Upper lobe of right lung (tissue), 1 donor: ENCODE measurements at regions not wholly inside any gene's neighbourhood (a gene's known extent, or its start where the extent isn't known, plus 50 kb on each side); places are given as distances from the start of the nearest gene placed in this dataset.

Experiments used
- ATAC-seq: fragments of 200-7000 bp; cut with Tn5 transposase; one replicate; pipeline ENCODE4 v1.9.1; 2020; ENCODE audit warnings: mild to moderate bottlenecking, moderate library complexity
- DNase-seq: peaks from one replicate; pipeline ENCODE4 v3.0.0-alpha.2; 2020
- H3K27ac ChIP-seq: fragments of 200-600 bp; one replicate; pipeline ENCODE4 v1.8.0; 2022
- H3K27me3 ChIP-seq: fragments of 200-600 bp; one replicate; pipeline ENCODE4 v1.8.0; 2022; ENCODE audit warnings: mild to moderate bottlenecking
- H3K36me3 ChIP-seq: fragments of 200-600 bp; one replicate; pipeline ENCODE4 v1.8.0; 2022
- H3K4me1 ChIP-seq: fragments of 200-600 bp; one replicate; pipeline ENCODE4 v1.8.0; 2022
- H3K4me3 ChIP-seq: fragments of 200-600 bp; one replicate; pipeline ENCODE4 v1.8.0; 2022; ENCODE audit warnings: mild to moderate bottlenecking
- H3K9me3 ChIP-seq: fragments of 200-600 bp; one replicate; pipeline ENCODE4 v1.8.0; 2022
- intact Hi-C: fragments of 100-400 bp; cut with DNase I; formaldehyde crosslinking; loops from one replicate; pipeline ENCODE4 v1.11.0; 2022
- TF ChIP-seq, protein P1 (sequence below): fragments of 200-600 bp; IDR thresholded peaks from one replicate; pipeline ENCODE4 v1.8.0; 2022; ENCODE audit warnings: antibody characterized with exemption
- donor health status: DM: no; HTN: yes; CAD: no; lungs with severe emphysema.

DNA sequence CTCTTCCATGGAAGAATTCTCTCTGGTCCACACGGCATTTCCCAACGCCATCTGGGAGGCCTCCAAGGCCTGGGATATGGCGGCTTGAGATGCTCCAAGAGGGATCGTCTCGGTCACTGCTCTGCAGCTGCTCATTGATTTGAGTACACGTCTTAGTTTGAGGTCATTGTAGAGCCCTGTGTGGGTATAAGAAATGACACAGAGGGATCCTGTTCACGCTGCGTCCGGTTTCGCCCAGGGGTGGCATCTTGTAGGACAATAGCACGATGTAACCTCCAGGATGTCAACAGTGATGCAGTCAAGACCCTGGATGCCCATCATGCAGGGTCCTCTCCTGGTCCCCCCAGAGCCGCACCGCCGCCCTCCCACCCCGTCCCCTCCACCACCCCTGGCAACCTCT, 564.6 kb downstream of the BRD1 start:
- ATAC-seq = no peak
- TF ChIP-seq, protein P1, sequence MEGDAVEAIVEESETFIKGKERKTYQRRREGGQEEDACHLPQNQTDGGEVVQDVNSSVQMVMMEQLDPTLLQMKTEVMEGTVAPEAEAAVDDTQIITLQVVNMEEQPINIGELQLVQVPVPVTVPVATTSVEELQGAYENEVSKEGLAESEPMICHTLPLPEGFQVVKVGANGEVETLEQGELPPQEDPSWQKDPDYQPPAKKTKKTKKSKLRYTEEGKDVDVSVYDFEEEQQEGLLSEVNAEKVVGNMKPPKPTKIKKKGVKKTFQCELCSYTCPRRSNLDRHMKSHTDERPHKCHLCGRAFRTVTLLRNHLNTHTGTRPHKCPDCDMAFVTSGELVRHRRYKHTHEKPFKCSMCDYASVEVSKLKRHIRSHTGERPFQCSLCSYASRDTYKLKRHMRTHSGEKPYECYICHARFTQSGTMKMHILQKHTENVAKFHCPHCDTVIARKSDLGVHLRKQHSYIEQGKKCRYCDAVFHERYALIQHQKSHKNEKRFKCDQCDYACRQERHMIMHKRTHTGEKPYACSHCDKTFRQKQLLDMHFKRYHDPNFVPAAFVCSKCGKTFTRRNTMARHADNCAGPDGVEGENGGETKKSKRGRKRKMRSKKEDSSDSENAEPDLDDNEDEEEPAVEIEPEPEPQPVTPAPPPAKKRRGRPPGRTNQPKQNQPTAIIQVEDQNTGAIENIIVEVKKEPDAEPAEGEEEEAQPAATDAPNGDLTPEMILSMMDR = no peak
- H3K36me3 ChIP-seq = no peaks in the 10 kb centered on the region
- no peak overlapping the region for H3K27ac ChIP-seq
- H3K27me3 ChIP-seq = peaks cover 14% of the 10 kb centered on the region
- intact Hi-C loops = no loop called here
- H3K9me3 ChIP-seq = no peaks in the 10 kb centered on the region
- H3K4me3 ChIP-seq = no peak overlapping the region
- H3K4me1 ChIP-seq = no peaks in the 10 kb centered on the region
- DNase-seq = no peak

DNA sequence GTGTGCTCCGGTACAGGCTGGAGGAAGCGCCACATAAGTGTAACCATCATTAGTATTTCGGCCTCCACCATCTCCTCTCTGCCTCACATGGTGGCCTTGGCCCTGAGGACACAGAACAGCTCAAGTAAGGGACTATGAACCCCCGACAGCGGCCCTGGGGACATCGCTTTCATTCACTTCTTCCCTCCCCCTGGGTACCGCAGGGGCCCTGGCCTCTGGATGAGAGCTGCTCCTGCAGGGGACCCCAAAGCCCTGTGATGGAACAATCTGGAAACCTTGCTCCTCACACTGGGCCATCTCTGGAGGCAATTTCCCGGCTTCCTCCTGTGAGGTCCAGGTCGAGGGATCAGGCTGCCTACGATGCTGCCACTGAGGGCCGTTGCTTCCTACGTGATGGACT, 565.5 kb downstream of the BRD1 start:
- peak; percentile 35 for DNase-seq
- intact Hi-C loops = no loop called here
- no peak overlapping the region for H3K4me3 ChIP-seq
- no peaks in the 10 kb centered on the region for H3K4me1 ChIP-seq
- H3K9me3 ChIP-seq = no peaks in the 10 kb centered on the region
- no peak overlapping the region for H3K27ac ChIP-seq
- no peaks in the 10 kb centered on the region for H3K36me3 ChIP-seq
- no peak for ATAC-seq
- H3K27me3 ChIP-seq = peaks cover 9% of the 10 kb centered on the region
- TF ChIP-seq, protein P1 = no peak

DNA sequence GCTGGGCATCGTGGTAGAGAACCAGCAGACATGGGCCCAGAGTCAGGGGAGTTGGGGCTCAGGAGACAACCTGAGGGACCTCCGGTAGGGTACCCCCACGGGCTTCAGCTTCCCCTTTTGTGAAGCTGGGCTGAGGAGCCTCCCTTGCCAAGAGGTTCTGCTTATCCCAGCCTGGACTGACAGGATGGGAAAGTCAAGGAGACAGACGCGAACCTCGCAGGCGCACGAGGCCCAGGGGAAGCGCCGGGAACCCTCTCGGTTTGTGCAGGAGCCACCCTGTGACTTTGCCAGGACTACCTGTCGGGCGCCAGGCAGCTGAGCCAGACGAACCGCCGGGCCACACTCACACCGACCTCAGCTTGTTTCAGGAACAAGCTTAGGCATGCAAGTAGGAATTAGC, 566.1 kb downstream of the BRD1 start:
- peaks cover 3% of the 10 kb centered on the region for H3K27me3 ChIP-seq
- H3K4me3 ChIP-seq = no peak overlapping the region
- ATAC-seq (no peak), DNase-seq (peak; percentile 43)
- intact Hi-C loops = no loop called here
- TF ChIP-seq, protein P1 = no peak
- no peak overlapping the region for H3K27ac ChIP-seq
- H3K36me3 ChIP-seq = no peaks in the 10 kb centered on the region
- no peaks in the 10 kb centered on the region for H3K4me1 ChIP-seq
- no peaks in the 10 kb centered on the region for H3K9me3 ChIP-seq

DNA sequence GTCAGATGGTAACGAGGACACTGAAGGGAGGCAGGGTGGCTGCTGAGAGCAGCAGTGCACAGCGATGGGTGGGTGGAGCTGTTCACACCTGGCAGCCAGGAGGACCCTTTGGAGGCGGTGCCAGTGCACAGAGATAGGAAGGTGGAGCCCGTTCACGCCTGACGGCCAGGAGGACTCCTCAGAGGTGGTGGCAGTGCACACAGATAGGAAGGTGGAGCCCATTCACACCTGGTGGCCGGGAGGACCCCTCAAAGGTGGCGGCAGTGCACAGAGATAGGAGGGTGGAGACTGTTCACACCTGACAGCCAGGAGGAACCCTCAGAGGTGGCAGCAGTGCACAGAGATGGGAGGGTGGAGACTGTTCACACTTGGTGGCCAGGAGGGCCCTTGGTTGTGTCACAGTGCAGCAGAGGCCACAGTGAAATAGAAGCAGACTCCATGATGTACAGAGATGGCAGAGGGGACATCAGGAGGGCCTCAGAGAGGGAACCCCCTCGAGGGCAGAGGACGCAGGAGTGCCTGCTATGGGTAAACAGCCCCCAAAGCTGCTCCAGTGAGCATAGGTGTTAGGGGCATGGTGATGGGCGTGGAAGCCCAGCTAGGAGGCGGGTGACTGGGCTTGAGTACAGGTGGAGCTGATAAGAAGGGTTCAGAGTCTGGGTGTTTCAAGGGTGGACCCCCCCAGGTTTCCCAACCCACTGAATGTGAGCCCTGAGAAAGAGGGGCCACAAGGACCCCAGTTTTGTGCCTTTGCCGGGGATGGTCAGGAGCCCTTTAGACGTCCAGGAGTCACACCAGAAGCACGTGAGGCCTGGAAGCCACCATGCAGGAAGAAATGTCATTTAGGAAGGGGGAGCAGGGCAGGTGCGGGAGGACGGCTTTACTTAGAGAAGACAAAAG, 566.7 kb downstream of the BRD1 start:
- ATAC-seq (no peak), DNase-seq (peak; percentile 45)
- intact Hi-C loops = no loop called here
- no peaks in the 10 kb centered on the region for H3K36me3 ChIP-seq
- H3K27ac ChIP-seq = no peak overlapping the region
- no peaks in the 10 kb centered on the region for H3K4me1 ChIP-seq
- H3K4me3 ChIP-seq = no peak overlapping the region
- no peaks in the 10 kb centered on the region for H3K9me3 ChIP-seq
- TF ChIP-seq, protein P1 = no peak
- no peaks in the 10 kb centered on the region for H3K27me3 ChIP-seq

DNA sequence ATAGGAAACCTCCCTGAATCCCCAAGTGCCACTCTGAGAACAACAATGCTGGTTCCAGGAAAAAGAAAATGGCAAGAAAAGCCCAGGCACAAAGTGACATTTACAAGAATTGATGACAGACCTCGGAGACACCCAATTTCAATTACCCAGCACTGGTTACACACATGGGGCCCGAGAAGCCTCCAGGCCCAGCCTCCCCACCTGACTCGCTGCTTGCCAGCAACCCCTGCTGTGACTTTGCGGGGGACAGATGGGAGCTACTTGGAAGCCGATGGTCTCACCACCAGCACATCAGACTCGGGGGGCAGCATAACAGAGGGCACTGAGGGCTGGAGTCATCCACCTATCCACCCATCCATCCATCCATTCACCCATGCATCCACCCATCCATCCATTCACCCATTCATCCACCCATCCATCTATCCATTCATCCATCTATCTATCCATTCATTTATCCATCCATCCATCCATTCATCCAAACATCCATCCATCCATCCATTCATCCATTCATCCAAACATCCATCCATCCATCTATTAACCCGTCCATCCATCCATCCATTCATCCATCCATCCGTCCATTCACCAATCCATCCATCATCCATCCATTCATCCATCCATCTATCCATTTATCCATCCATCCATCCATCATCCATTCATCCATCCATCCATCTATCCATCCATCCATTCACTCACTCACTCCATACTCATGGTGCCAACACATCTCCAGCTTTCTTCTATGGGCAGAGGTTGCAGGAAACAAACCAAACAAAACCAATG, 567.6 kb downstream of the BRD1 start:
- no peaks in the 10 kb centered on the region for H3K27me3 ChIP-seq
- H3K27ac ChIP-seq = no peak overlapping the region
- TF ChIP-seq, protein P1 = no peak
- no peak for ATAC-seq
- H3K9me3 ChIP-seq = no peaks in the 10 kb centered on the region
- no peaks in the 10 kb centered on the region for H3K4me1 ChIP-seq
- intact Hi-C loops = no loop called here
- no peak for DNase-seq
- no peak overlapping the region for H3K4me3 ChIP-seq
- H3K36me3 ChIP-seq = no peaks in the 10 kb centered on the region
